ENCODE measurements at regions not wholly inside any gene's neighbourhood (a gene's known extent, or its start where the extent isn't known, plus 50 kb on each side); places are given as distances from the start of the nearest gene placed in this dataset.
"Not testable (repeated sequence)": the region's sequence is repeated elsewhere in the genome, so short reads cannot be mapped to it uniquely, and the experiment has no call there.

DNA sequence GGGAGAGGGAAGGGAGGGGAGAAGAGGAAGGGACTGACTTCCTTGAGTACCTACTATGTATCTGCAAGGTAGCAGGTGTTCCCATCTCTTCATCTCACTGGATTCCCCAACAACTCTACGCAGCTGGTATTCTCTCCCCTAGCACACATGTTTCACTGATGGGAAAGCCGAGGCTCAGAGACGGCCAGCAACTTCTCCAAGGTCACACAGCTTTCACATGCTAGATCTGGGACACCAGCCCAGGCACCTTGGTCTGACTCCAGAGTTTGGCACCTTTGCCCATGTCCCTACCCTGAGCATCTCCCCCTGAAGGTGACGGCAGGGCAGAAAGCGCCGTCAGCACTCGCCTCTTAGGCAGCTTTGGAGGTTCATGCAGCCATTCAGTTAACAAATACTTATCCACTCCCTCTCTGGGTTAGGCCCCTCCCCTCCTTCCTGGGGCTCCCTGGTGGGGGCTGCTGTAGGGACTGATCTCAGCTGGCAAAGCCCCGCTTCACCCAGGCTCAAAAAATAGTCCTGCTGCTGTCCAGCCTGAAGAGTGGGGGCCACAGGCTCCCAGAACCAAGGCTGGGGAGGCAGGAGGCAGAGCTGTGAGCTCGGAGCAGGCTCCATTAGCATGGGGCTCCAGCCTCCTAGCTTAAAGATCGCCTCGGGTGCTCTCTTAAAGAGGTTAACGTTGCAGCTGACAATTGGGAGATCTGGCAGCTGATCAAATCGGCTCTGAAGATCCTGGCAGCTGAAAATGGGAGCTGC lies 79.4 kb downstream of the IGLL1 start:
- no peak for DNase-seq

DNA sequence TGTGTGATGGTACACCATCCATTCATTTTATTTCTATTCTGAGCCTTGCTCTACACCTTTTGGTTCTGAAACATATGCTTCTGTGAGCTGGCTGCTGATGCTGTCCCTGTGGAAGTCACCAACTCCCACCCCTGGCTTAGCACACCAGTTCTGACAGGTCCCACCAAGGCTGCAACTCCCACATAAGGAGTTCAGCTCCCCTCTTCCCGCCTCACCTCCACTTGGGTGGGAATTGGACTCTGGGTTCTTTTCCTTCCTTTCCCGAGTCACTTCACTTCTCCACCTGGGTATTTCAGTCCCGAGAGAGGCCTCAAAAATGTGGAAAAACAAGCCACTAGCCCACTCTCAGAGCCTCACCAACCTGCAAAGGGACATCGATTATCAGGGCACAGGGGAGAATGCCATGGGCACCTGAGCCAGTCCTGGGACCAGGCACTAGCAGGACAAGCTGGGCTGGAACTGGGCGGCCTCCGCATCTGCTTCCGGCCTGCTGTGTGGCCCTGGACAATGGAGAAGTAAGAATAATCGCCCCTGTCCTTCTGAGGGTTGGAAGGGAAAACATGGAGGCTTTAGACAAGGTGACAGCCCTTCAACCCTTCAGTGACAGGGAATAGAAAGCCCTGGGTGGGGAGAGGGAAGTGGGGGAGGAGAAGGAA lies 80.1 kb downstream of the IGLL1 start:
- DNase-seq: no peak

GRCh38 chr22:23498811-23499798 lies 81.0 kb downstream of the IGLL1 start:
- DNase-seq: no peak

DNA sequence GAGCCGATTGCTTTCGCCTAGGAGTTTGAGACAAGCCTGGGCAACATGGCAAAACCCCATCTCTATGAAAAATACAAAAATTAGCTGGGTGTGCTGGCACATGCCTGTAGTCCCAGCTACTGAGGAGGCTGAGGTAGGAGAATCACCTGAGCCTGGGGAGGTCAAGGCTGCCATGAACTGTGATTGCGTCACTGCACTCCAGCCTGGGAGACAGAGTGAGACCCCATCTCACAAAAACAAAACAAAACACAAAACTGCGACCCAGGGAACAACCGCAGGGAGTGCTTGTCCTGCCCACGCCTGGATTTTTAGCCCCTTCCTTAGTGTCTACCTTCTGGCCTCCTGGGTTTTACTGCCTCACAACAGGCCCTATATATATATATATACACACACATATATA lies 82.2 kb downstream of the IGLL1 start:
- DNase-seq: not testable (repeated sequence)

DNA sequence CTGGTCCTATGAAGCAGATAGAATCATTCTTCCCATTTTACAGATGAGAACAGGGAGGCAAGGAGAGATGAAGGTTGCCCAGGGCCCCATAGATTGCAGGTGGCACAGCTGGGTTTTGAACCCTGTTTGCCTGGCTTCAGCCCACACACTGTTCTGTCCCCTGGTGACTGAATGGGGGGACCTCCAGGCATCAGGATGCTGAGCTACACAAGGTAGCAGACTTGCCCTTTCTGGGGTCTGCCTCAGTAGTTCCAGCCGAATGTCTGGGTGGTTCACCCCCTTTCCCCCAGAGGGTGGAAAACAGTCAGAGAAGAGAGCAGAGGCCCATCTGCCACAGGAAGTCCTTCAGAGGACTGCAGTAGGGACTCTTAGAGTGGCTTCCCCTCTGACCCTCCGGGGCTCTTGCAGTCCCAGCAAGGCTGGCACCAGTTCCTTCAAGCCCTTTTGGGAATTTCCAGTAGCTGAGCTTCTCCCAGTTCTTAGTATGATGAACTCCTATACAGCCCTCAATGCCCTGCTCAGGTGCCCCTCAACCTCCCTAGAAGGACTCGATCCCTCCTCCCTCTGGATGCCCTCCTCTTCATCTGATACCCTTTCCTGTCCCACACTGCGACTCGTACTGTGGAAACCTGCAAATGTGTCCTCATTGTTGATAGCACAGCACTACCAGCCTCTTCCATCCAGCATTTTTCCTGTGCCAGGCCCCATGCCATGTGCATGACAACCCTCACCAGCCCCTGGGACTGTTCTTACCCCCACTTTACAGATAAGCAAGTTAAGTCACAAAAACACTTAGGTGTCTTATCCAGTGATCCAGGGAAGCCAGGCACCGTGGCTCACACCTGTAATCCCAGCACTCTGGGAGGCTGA lies 82.8 kb downstream of the IGLL1 start:
- DNase-seq: no peak

DNA sequence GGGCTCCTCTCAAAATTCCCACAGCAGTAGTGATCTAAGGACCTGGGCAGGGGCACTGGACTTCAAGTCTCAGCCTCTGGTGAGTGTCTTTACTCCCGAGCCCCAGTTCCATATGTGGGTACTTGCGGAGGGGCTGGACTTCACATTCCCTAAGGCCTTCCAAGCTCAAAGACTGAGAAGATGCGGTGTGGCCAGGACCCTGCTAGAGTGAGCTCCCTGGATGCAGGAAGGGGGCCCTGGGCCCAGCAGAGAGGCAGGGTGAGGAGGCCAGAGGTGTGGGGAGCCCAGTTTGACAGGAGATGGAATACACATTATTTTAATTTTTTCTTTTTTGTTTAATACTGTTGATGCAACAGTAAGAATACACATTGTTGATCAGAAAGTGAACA lies 83.7 kb downstream of the IGLL1 start:
- no peak for DNase-seq

- no peak for DNase-seq
These were observed 84.3 kb downstream of the IGLL1 start for GRCh38 chr22:23495614-23496444.

GRCh38 chr22:23494930-23495266 lies 85.2 kb downstream of the IGLL1 start:
- DNase-seq: no peak

GRCh38 chr22:23485490-23485889 lies 94.6 kb downstream of the IGLL1 start:
- no peak for DNase-seq

GRCh38 chr22:23484651-23485050 lies 95.4 kb downstream of the IGLL1 start:
- DNase-seq: no peak

DNA sequence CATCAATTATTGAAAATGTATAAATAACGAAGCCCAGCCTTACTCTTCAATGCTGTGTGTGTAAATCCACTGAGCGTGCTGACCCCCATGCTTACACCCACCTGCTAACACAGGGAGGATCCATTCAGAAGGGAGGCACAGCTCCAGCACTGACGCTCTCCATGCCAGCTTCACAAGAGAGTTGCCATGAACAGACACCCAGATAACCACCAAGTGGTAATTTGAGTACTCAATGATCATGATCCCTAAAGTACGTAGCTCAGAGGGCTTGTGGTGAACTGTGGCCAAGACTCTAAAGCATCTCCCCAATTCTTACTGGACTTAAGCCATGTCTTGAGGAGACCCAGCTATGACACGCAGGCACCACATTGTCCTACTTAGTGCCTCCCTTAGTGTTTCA lies 98.7 kb downstream of the IGLL1 start:
- DNase-seq: no peak

DNA sequence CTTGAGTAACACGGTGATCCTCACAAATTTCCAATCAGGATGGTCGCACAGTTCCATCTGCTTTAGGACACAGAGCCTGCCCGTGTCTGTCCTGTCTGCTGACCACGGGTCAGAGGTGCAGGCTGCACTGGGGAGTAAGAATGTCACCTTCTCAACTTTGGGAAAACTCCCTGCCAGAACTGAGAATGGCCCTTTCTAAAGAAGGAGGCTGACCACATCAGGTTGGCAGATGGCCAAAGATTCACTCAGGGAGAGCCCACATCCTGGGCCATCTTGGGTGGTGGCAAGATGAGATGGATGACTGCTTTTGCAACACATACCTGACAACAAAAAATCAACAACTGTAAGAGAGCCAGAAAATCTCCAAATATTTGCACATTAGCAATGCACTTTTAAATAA lies 101.9 kb downstream of the IGLL1 start:
- DNase-seq: no peak

DNA sequence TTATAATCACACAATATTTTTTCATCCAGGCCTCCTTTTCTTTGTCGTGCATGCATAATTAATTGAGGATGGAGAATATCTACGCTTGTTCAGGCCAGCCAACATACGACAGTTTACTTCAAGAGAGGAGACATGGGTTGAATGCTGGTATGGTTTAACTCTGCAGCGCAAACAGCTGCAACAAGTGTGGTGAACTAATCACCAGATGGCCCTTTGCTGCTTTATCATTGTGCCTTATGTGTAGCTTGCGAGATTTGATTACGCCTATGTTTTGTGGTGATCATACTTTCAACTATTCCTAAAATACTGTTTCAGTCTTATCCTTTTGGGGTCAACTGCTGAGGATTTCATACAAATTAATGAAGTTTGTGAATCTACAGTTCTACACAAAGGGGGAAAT lies 105.6 kb downstream of the IGLL1 start:
- DNase-seq: not testable (repeated sequence)

DNA sequence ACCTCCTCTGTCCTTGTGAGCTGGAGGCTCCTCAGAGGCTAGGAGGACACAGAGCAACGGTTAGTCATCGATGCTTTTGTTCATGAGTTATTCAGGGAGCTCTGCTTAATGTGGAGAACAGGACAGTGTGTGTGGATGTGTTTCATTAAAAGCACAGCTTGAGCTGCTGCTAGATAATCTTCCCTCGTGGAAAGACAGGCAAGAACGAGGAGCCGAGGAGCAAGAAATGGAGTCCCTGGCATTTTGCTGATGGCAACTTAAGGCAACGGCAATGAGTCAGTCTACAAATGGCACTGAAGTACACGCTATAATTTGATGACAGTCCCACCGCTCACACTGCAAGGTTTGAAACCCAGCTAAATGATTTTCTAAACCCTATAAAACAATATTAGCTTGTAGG lies 106.2 kb downstream of the IGLL1 start:
- no peak for DNase-seq

GRCh38 chr22:23472376-23472775 lies 107.7 kb downstream of the IGLL1 start:
- DNase-seq: not testable (repeated sequence)

DNA sequence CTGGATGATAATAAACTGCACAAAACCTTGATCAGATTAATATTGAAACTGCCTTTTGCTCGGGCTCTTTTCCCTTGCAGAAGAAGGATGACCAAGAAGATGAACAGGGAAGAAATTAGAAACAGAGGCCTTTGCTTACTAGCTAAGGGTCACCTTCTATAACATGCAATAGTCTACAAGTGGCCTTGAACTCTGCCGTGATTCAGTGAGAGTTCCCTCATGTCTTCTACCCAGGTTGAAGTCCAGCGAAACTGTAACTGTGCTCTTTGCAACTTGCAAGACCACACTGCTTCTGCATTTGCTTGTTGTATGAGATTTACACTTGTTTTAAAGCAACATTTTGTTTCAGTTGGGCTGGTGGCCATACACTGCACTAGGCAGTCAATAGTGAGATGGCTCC lies 108.4 kb downstream of the IGLL1 start:
- no peak for DNase-seq

GRCh38 chr22:23470811-23471389 lies 109.2 kb downstream of the IGLL1 start:
- no peak for DNase-seq

DNA sequence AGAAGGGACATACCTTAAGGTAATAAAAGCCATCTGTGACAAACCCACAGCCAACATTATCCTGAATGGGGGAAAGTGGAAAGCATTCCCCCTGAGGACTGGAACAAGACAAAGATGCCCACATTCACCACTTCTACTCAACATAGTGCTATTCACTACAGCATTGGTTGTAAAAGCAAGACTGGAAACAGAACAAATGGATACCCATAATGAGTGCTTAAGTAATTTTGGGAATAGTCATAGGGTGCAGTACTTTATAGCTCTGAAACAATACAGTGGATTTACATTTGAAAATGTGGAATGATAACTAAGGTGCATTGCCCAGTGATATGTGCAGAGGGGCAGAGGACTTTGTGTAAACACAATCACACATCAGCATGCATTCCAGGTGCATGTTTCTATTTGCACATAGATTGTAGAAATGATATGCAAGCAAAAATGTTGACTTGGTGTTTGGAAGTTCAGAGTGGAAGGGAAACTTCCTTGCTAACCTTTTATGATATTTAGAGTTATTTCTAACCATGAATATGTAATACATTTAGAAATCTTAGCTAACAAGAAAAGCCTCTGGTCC lies 112.3 kb downstream of the IGLL1 start:
- no peak for DNase-seq

- DNase-seq: no peak
These were observed 113.7 kb downstream of the IGLL1 start for GRCh38 chr22:23466351-23466750.

GRCh38 chr22:23464796-23465195 lies 115.3 kb downstream of the IGLL1 start:
- not testable (repeated sequence) for DNase-seq

- DNase-seq: not testable (repeated sequence)
These were observed 119.5 kb downstream of the IGLL1 start for GRCh38 chr22:23460517-23461031.
